GM18870 (cell line): ENCODE measurements at regions not wholly inside any gene's neighbourhood (a gene's known extent, or its start where the extent isn't known, plus 50 kb on each side); places are given as distances from the start of the nearest gene placed in this dataset.

Experiments used
- ATAC-seq: cut with Tn5 transposase; IDR thresholded peaks from one replicate; pipeline ENCODE4 v1.9.1; 2021; ENCODE audit warnings: moderate library complexity; ENCODE audit not compliant: unreplicated experiment

DNA sequence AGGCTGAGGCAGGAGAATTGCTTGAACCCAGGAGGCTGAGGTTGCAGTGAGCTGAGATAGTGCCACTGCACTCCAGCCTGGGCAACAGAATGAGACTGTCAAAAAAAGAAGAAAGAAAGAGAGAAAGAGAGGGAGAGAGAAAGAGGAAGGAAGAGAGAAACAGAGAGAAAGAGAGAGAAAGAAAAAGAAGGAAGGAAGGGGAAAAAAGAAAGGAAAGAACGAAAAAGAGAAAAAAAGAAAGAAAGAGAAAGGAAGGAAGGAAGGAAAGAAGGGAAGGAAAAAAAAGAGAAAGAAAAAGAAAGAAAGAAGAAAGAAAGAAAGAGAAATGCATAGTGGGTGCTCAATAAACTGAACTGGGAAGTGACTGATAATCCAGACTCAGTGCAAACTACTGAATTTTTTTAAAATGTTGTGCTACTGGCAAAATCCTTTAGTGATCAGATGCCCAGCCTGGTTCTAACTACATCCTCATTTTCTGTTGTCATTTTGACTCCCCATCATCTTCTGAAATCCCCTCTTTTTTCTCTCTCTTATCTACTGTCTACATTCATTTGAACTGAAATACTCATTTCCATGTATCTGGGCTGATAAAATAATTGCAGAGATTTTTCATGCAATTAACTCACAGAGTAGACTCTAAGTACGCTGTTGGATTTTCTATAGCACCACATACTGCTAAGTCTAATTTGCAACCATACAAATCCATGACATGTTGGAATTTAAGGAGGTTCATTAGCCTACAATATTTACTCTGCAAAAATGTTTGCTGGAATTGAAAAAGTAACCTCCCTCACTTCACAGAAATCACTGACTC, 85.3 kb upstream of the HIVEP1 start:
- no peak for ATAC-seq

DNA sequence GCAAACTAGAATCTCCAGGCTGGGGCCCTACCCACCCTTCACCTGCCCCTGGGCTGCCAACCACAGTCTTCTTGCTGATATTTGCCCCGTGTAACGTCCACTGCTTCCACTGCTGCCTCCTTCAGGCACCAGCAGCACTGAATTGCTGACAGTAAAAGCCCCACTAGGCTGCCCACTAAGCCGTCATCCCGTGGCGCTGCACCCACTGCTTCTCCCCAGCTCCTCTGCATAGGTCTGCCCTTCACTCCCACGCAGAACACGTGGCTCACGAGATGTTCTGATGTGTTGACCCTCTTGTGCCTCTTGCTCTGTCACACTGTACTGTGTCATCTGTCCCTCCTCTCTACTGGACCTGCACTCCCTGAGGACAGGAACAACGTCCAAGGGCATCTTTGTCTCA, 86.3 kb upstream of the HIVEP1 start:
- ATAC-seq = no peak

DNA sequence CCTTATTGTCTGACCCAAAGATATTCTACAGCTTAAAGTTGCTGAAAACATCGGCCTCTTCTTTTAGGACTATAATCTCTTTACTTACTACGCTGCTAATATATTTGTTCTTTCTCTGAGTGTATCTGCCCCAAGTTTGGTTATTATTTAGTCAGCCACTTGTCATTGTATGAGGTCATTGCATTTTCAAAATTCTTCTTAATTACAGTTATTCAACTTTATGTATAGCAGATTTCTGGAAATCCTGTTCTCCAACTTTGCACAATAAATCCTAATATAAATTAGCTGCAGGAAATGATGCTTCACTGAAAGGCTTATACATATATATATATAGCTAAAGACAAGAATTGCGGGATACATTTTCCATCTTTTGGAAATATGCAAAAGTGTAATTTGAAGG, 88.5 kb upstream of the HIVEP1 start:
- ATAC-seq = no peak

DNA sequence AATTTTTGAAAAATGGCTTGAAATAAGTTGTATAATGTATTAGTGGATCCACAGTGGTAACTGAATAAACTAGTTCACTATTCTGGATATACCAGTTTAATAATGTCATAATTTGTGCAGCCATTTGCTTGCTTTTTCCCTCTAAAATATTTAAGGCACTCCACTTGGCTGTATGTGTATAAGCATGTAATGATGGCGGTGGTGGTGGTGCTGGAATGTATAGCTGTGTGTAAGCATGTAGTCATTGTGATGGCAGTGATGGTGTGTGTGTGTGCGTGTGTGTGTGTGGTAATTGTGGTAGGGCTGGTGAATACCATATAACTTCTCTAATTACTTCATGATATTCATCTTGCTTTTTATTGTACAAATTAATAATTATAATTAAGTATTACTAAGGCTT, 89.2 kb upstream of the HIVEP1 start:
- ATAC-seq = no peak

DNA sequence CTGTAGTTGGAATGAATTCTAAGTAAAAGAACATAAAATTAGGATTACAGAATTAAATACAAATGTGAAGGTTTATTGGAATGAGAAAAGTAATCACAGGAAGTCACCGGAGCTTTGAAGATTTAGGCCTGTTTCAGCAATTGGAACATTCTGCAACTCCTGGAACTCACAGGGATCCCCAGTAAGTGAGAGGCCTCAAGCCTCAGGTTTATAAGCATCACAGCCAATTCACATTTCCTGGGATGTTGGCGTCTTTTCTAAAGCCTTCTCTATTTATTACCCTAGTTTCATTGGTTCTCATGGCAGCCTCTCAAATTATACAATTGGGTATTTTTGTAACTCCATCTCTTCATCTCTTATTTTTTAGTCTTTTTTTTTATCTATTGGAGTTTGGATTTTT, 90.4 kb upstream of the HIVEP1 start:
- no peak for ATAC-seq

DNA sequence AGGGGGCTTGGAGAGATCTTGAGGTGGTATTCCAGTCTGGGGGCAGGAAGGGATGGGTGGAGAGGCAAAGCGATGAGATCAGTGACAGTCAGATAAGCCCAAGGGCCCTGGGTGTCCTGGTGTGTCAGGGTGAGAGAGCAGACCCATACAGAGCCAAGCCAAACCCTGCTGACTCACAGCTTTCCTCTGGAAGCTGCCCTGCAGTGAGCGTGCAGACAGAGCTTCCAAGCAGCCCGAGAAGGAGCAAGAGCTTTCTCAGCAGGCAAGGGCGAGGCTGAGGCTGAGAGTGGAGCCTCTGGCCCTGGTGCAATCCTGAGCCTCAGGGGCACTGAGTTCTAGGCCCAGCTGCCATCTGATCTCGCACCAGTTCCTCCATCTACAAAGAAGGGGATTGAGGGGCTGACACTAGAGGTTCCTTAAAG, 91.1 kb upstream of the HIVEP1 start:
- ATAC-seq = no peak

DNA sequence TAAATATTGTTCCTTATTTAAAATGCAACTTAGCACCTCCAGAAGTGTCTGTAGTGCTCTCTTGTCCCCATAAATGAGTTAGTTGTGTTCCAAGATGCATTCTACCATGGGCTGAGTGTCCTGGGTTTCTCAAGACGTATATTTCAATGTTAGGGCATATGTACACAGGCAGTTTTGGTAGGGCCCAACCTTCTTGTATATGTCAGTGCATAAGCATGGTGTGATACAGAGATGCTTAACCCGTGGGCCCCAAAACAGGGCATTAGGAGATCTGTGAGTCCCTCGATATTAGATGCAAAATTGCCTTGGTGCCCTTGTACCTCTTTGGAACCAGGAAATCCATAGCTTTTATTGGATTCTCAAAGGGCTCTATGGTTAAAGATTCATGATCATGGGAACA, 91.5 kb upstream of the HIVEP1 start:
- no peak for ATAC-seq

DNA sequence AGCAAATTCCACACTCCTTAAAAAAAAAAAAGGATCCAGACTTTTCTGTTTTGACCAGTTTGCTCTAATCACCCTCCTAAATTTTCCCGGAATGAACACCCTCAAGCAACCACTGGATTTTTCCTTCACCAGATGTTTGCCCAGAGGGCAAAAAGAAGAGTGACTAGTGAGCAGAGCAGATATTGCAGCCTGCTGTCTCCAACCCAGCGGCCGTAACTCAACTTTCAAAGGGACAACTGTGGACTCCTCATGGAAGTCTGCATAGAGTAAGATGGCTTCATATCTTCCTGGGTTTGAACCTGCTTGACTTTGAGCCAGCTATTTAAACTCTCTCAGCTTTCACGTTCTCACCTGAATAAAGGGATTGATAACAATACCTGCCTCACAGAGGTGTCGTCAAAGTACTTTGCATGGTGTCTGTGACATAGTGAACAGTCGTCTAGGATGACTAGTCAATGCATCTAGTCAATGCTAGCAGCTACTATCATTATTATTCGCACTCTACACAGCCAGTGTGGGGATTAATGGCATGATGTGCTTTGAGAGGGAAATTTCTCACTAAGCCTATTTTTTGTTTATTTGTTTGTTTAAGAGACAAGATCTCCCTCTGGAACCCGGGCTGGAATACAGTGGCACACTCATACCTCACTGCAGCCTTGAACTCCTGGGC, 92.2 kb upstream of the HIVEP1 start:
- ATAC-seq = no peak

DNA sequence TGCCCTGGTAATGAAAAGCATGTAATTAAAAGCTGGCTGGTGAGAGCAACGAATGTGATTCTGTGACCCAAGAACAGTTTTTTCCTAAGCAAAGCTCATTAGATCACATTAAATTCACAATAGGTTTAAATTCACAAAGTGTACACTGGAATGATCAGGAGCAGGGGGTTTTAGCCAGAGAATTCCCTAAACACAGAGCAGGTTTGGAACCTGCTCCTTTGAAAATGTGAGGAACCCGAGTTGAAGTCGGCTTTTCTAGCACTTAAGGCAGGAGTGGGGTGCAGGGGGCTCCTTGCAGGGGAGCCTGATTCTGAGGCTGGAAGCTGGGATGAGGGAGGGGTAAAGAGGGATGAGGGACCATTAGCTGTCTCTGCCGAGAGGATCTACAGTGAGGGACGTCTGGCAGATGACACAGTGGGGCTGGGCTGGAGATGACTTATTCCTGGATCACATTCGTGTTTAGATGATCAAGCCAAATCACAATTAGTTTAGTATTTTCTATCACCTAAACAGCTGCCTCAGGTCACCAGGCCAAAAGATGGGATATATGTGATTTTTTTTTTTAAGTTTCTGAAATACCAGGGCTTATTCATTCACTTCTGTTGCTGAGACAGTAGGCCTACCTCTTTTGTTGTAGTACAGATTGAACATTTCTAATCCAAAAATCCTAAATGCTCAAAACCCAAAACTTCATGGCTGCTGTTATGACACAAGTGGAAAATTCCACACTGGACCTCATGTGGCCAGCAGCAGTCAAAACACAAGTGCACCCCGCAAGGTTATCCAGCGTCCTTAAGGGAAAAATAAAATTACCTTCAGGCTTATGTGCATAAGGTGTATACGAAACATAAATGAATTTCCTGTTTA, 93.1 kb upstream of the HIVEP1 start:
- no peak for ATAC-seq

DNA sequence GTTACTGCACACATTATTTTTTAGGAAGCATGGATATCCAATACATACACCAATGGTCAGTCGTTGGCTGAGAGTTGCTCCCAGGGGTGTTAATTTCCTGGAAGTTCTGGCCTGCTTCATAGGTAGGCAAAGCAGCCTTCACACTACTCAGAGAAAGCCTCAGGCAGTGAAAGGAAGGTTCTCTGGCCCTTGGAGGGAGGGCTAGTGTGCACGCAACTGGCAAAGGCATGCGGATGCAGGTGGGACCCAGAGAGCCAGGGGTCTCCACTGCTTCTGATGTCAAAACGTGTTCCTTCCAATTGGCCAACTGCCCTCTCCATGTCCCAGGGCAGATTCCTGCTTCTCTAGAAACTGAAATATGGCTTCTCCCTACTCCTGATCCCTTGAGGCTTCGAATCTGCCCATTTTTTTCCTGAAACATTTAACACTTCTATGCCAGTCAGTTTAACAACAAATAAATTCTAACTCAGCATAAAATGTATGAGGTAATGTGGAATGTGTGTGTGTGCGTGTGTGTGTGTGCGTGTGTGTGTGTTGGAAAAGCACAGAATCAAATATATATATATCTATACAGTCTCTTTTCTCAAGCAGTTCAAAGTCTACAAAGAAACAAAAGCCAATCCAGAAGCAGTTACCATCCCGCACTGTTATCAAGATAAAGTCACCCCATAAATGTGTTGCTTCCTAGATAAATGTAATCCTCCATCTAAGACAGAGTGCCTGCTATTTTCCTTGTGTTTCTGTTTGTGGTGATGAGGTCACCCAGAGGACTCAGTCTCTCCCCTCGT, 94.0 kb upstream of the HIVEP1 start:
- ATAC-seq = no peak

DNA sequence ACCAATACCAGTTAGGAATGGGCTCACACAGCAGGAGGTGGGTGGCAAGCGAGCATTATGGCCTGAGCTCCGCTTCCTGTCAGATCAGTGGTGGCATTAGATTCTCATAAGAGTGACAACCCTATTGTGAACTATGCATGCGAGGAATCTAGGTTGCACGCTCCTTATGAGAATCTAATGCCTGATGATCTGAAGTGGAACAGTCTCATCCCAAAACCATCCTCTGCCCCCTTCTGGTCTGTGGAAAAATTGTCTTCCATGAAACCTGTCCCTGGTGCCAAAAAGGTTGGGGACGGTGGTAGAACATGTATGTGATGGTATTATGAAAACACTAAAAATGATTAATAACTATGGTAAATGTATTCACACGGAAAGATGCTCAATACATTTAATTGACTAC, 99.7 kb upstream of the HIVEP1 start:
- no peak for ATAC-seq

DNA sequence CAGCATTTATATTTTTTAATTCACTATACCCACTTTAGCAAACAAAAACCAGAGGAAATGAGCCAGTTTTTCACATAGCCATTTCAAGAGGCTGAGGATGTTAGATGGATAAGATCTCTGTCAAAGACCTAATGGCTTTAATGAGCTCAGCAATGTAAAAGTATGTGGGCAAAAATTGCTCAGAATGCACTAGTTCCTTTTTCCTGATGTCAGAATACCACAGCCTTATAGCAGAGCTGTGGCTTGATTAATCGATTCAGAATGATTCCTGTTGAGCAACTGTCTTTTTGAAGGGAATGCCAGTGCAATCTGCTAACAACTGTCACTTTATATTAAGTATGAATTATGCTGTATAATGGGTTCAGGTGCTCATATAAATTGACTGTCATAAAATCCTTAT, 100.6 kb upstream of the HIVEP1 start:
- no peak for ATAC-seq

DNA sequence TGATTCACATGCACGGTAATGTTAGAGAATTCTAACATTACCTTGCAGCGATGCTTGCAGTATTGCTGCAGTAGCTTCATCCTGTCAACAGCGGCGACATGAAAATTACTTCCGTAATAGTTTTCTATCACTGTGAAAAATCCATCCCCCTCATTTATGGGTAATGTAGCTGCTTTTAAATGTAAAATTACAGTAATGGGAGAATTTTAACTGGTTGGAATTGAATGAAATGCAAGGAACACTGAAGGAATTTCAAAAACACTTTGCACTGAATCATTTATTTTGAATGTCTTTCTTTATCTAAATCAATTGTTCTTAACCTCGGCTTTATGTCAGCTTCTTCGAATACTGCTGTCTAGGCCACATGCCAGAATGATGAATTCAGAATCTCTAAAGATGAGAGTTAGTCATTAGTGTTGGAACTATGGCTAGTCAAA, 102.4 kb upstream of the HIVEP1 start:
- ATAC-seq = no peak

DNA sequence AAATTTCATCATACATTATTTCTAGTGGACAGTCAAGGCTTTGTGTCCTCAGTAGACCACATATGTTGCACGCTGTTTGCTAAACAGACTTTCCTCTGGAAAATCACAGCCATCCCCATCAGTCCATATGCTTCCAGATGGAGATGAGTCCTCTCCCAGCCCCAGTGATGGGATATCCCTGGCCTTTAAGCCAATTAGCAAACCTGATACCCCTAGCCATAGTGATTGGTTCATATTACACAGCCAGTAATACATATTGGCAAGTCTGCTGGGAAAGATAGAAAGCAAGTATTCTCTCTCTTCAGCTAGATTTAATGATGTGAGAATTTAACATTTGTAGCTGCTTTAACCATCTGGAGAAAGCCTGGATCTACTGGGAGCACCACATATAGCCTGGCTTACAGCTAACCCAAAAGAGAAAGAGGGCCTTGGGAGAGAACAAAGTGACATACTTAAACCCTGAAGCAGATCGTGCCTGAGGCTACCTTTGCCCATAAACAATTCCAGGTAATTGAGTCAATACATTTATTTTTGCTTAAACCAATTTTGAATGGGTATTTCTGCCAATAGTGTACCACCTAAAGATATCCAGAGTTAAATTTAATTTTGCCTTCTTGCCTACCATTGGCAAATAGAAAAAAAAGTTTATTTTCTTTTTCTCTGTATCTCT, 103.5 kb upstream of the HIVEP1 start:
- ATAC-seq = no peak

DNA sequence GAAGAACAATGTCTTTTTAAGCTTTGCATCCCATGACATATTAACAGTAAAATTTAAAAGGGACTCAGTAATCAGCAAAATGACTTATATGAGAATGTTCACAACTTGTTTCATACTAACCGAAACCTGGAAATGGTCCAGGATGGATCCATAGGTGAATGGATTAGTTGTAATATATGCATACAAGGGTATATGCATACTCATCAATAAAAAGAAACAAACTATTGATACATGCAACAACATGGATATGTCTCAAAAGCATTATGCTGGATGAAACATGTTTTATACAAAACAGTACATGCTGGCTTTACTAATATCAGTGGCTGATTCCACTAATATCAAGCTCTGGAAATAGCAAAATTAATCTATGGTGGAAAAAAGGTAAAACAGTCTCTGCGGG, 108.5 kb upstream of the HIVEP1 start:
- ATAC-seq = no peak

DNA sequence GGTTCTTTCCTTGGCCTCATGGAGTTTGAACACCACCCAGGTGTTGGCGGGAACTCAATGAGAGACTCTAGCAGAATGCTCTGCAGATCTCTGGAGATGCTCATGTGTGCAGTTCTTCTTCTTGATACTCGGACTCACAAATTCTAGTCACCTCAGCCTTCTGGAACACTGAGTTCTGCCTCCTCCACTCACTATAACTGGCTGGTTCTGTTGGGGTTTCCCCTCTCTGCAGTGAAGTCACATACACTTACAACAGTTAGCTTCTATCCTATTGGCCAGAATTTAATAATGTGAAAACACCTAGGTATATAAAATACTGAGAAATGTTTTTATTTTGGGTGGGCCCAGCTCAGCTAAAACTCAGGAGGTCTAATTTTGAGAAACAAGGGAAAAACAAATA, 109.6 kb upstream of the HIVEP1 start:
- ATAC-seq = no peak

DNA sequence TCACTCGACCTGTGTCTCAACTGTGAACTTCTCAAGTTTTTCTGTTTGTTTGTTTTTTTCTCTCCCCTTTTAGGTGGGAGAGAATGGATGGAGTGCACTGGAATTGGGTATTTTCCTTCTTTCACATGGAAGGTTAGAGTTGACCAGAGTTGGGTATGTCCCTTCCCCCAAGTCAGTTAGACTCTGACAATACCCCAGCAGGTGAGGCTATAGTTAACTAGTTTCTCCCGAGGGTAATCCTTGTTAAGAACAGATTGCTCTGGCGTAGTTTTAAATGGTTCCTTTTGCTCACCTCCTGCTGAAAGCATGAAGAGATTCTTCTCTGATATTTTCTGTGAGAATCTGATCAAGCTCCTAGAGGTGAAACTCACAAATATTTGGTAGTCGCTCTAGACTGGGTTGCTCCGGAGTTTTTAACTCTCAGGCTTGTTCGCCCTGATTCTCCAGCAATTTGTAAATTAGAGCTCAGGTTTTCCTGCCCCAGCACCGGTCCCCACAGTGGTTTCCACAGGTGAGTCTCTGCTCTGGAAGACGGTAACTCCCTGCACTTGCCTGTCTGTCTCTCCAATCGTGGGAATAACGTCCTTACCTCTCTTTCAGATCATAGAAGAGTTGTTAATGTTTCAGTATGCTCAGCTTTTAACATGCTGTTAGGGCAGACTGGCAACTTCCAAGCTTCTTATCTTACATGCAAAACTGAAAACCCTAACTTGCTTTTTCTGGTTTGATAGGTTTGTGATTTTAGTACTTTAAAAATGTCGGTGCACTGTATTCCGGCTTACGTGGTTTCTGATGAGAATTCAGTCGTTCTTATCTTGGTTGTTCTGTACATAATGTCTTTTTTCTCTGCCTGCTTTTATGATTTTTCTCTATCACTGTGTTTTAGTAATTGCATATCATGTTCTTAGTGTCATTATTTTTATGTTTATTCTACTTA, 111.2 kb upstream of the HIVEP1 start:
- ATAC-seq = no peak

DNA sequence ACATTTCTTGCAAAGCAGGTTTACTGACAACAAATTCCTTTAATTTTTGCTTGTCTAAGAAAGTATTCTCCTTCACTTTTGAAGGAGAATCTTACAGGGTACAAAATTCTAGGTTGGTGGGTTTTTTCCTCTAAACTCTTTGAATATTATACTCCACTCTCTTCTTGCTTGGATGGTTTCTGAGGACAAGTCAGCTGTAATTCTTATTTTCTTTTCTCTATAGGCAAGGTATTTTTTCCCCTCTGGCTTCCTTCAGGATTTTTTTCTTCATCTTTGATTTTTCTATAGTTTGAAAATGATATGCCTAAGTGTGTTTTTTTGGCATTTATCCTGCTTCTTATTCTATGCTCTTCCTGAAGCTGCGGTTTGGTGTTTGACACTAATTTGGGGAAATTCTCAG, 112.5 kb upstream of the HIVEP1 start:
- no peak for ATAC-seq

DNA sequence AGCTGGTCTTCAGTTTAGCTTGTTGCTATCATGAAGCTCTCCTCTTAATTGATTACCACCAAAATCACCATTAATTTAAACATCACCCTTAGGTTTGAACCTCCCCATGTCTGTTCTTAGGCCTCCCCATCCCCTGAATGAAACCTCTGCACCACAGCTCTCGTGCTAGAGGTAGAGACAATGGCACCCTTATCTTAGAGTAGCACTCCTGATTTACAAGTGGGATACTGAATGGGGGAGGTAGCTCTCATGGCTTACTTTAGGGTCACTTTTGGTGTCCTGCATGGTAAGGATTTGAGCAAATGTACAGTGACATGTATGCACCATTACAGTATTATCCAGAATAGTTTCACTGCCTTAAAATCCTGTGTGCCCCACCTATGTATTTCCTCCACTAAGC, 115.6 kb upstream of the ADTRP start:
- ATAC-seq = no peak
